Naive thymus-derived CD4-positive, alpha-beta T cell (primary cell): ENCODE measurements at regions not wholly inside any gene's neighbourhood (a gene's known extent, or its start where the extent isn't known, plus 50 kb on each side); places are given as distances from the start of the nearest gene placed in this dataset.

Source experiments
- ATAC-seq: fragments of 150-1000 bp; cut with Tn5 transposase; 2 replicates; pipeline ENCODE4 v1.10.0; 2021; ENCODE audit warnings: mild to moderate bottlenecking, moderate library complexity
- CTCF ChIA-PET: fragments of 350-600 bp; sonication (Branson Sonifier 250); formaldehyde crosslinking; loops from one replicate; lab custom pipeline; 2021; ENCODE audit warnings: antibody characterized with exemption; lab: Charles Lee
- POLR2A ChIA-PET: fragments of 350-600 bp; sonication (Branson Sonifier 250); formaldehyde crosslinking; loops from one replicate; lab custom pipeline; 2021; ENCODE audit warnings: antibody characterized with exemption, inconsistent platforms; lab: Charles Lee
- DNase-seq, 9 donors: peaks; one replicate each; pipeline versions ENCODE4 v3.0.0 to v3.0.0-alpha.2; 2020 to 2022; ENCODE audit warnings: mixed read lengths in 1 of 9
- H3K27ac ChIP-seq: one replicate; pipeline ENCODE4 v1.7.0; 2013; ENCODE audit warnings: mild to moderate bottlenecking, low read depth, low read length, moderate library complexity
- H3K27me3 ChIP-seq, 2 donors: one replicate each; pipeline ENCODE4 v1.7.0; 2013; ENCODE audit warnings: low read length in 2 of 2, mild to moderate bottlenecking in 2 of 2, moderate library complexity in 2 of 2; ENCODE audit not compliant: control insufficient read depth in 2 of 2, insufficient read depth in 2 of 2
- H3K36me3 ChIP-seq, 3 experiments: 1 replicate in 2 of 3; 2 replicates in 1 of 3; pipeline ENCODE4 v1.7.0; 2013; ENCODE audit warnings: low read length in 3 of 3, mild to moderate bottlenecking in 3 of 3, moderate library complexity in 1 of 3; ENCODE audit not compliant: insufficient read depth in 3 of 3, control insufficient read depth in 2 of 3
- H3K4me1 ChIP-seq, 2 donors: one replicate each; pipeline ENCODE4 v1.7.0; 2013; ENCODE audit warnings: low read length in 2 of 2, mild to moderate bottlenecking in 2 of 2, moderate library complexity in 1 of 2; ENCODE audit not compliant: control insufficient read depth in 2 of 2, insufficient read depth in 2 of 2
- H3K4me3 ChIP-seq: 2 replicates; pipeline ENCODE4 v1.7.0; 2013; ENCODE audit warnings: mild to moderate bottlenecking, low read length
- H3K9me3 ChIP-seq, 3 experiments: 1 replicate in 2 of 3; 2 replicates in 1 of 3; pipeline ENCODE4 v1.7.0; 2013; ENCODE audit warnings: low read length in 3 of 3; ENCODE audit not compliant: control insufficient read depth in 2 of 3
- H3K27ac Mint-ChIP-seq, 9 donors: one replicate each; pipeline ENCODE4 v1.8.0; 2020 to 2022; ENCODE audit warnings: mixed read lengths in 9 of 9, mild to moderate bottlenecking in 8 of 9, moderate library complexity in 5 of 9, inconsistent platforms in 2 of 9
- H3K27me3 Mint-ChIP-seq, 5 donors: one replicate each; pipeline ENCODE4 v1.8.0; 2021 to 2022; ENCODE audit warnings: mixed read lengths in 5 of 5, mild to moderate bottlenecking in 1 of 5
- H3K36me3 Mint-ChIP-seq, 5 donors: one replicate each; pipeline ENCODE4 v1.8.0; 2020 to 2022; ENCODE audit warnings: mixed read lengths in 5 of 5, mild to moderate bottlenecking in 3 of 5, inconsistent platforms in 1 of 5
- H3K4me1 Mint-ChIP-seq, 7 donors: one replicate each; pipeline ENCODE4 v1.8.0; 2020 to 2022; ENCODE audit warnings: mixed read lengths in 7 of 7, mild to moderate bottlenecking in 3 of 7, inconsistent platforms in 1 of 7
- H3K4me3 Mint-ChIP-seq, 10 donors: one replicate each; pipeline ENCODE4 v1.8.0; 2020 to 2022; ENCODE audit warnings: mild to moderate bottlenecking in 10 of 10, mixed read lengths in 10 of 10, moderate library complexity in 6 of 10, inconsistent platforms in 2 of 10
- H3K9me3 Mint-ChIP-seq, 11 donors: one replicate each; pipeline ENCODE4 v1.8.0; 2020 to 2022; ENCODE audit warnings: mixed read lengths in 11 of 11, mild to moderate bottlenecking in 4 of 11, inconsistent platforms in 1 of 11, moderate library complexity in 1 of 11
- intact Hi-C, 2 donors: fragments of 100-400 bp; cut with micrococcal nuclease; formaldehyde crosslinking; loops; one replicate each; pipeline ENCODE4 v1.15.1; 2023

GRCh38 chr15:79629687-79630086, 197.6 kb downstream of the MINAR1 start:
- no peaks in the 10 kb centered on the region for H3K36me3 ChIP-seq
- CTCF ChIA-PET = no interaction called here
- Mint-ChIP-seq H3K36me3 (peaks cover 0 to 6% (median 0%) of the 10 kb centered on the region in 5 donors), H3K4me3 (no peak overlapping the region), H3K27ac (no peak overlapping the region), H3K9me3 (peaks cover 0 to 16% (median 7%) of the 10 kb centered on the region in 11 donors), H3K4me1 (no peaks in the 10 kb centered on the region), H3K27me3 (peaks cover 16 to 40% (median 34%) of the 10 kb centered on the region in 5 donors)
- POLR2A ChIA-PET = interaction anchor here (0.6 kb wide), 1 partner anchor 246 kb away, joined by 3 read pairs; no protein-coding TSS in a partner anchor
- ATAC-seq (no peak), DNase-seq (no peak)
- H3K4me3 ChIP-seq = no peak overlapping the region
- H3K27ac ChIP-seq = no peak overlapping the region
- H3K4me1 ChIP-seq = no peaks in the 10 kb centered on the region
- intact Hi-C loops = no loop called here
- no peaks in the 10 kb centered on the region for H3K9me3 ChIP-seq
- H3K27me3 ChIP-seq = no peaks in the 10 kb centered on the region

- no peaks in the 10 kb centered on the region for H3K4me1 Mint-ChIP-seq
- H3K4me3 ChIP-seq = no peak overlapping the region
- H3K27me3 ChIP-seq = no peaks in the 10 kb centered on the region
- no peak overlapping the region for H3K4me3 Mint-ChIP-seq
- ChIA-PET POLR2A (no interaction called here), CTCF (no interaction called here)
- no peaks in the 10 kb centered on the region for H3K9me3 ChIP-seq
- no peak overlapping the region for H3K27ac ChIP-seq
- H3K36me3 Mint-ChIP-seq = peaks cover 0 to 6% (median 0%) of the 10 kb centered on the region in 5 donors
- H3K9me3 Mint-ChIP-seq = peaks cover 0 to 14% (median 7%) of the 10 kb centered on the region in 11 donors
- intact Hi-C loops = no loop called here
- no peak for ATAC-seq
- no peaks in the 10 kb centered on the region for H3K4me1 ChIP-seq
- no peak for DNase-seq
- H3K27ac Mint-ChIP-seq = no peak overlapping the region
- no peaks in the 10 kb centered on the region for H3K36me3 ChIP-seq
- peaks cover 7 to 43% (median 26%) of the 10 kb centered on the region in 5 donors for H3K27me3 Mint-ChIP-seq
Measured at GRCh38 chr15:79632457-79632856, 200.3 kb downstream of the MINAR1 start.

GRCh38 chr15:79635149-79635771, 203.1 kb downstream of the MINAR1 start:
- H3K9me3 ChIP-seq = no peaks in the 10 kb centered on the region
- no peak overlapping the region for H3K4me3 ChIP-seq
- DNase-seq = no peak
- ChIA-PET POLR2A (no interaction called here), CTCF (no interaction called here)
- Mint-ChIP-seq H3K4me3 (no peak overlapping the region), H3K36me3 (peaks cover 0 to 6% (median 0%) of the 10 kb centered on the region in 5 donors), H3K27ac (no peak overlapping the region), H3K27me3 (peaks cover 6 to 45% (median 24%) of the 10 kb centered on the region in 5 donors), H3K9me3 (peaks cover 0 to 13% (median 7%) of the 10 kb centered on the region in 11 donors), H3K4me1 (no peaks in the 10 kb centered on the region)
- H3K36me3 ChIP-seq = no peaks in the 10 kb centered on the region
- intact Hi-C loops = no loop called here
- H3K27me3 ChIP-seq = no peaks in the 10 kb centered on the region
- no peaks in the 10 kb centered on the region for H3K4me1 ChIP-seq
- no peak overlapping the region for H3K27ac ChIP-seq
- ATAC-seq = no peak

- Mint-ChIP-seq H3K36me3 (peaks cover 0 to 6% (median 0%) of the 10 kb centered on the region in 5 donors), H3K27me3 (peaks cover 6 to 45% (median 24%) of the 10 kb centered on the region in 5 donors), H3K4me3 (no peak overlapping the region), H3K9me3 (peaks cover 0 to 14% (median 7%) of the 10 kb centered on the region in 11 donors), H3K27ac (no peak overlapping the region), H3K4me1 (no peaks in the 10 kb centered on the region)
- no peak overlapping the region for H3K4me3 ChIP-seq
- no peak for DNase-seq
- H3K36me3 ChIP-seq = no peaks in the 10 kb centered on the region
- ATAC-seq = no peak
- H3K4me1 ChIP-seq = no peaks in the 10 kb centered on the region
- no peaks in the 10 kb centered on the region for H3K27me3 ChIP-seq
- ChIA-PET POLR2A (no interaction called here), CTCF (no interaction called here)
- no peaks in the 10 kb centered on the region for H3K9me3 ChIP-seq
- intact Hi-C loops = no loop called here
- no peak overlapping the region for H3K27ac ChIP-seq
Measured at GRCh38 chr15:79635897-79636561, 203.9 kb downstream of the MINAR1 start.

- ChIA-PET CTCF (no interaction called here), POLR2A (no interaction called here)
- Histone ChIP-seq H3K27ac (no peak overlapping the region), H3K27me3 (no peaks in the 10 kb centered on the region), H3K4me3 (no peak overlapping the region), H3K9me3 (no peaks in the 10 kb centered on the region), H3K4me1 (no peaks in the 10 kb centered on the region), H3K36me3 (no peaks in the 10 kb centered on the region)
- Mint-ChIP-seq H3K36me3 (no peaks in the 10 kb centered on the region), H3K27me3 (peaks cover 5 to 38% (median 30%) of the 10 kb centered on the region in 5 donors), H3K27ac (no peak overlapping the region), H3K4me3 (no peak overlapping the region), H3K4me1 (no peaks in the 10 kb centered on the region), H3K9me3 (peaks cover 0 to 27% (median 8%) of the 10 kb centered on the region in 11 donors)
- DNase-seq = no peak
- intact Hi-C loops = no loop called here
- ATAC-seq = no peak
Measured at GRCh38 chr15:79640206-79640605, 208.1 kb downstream of the MINAR1 start.

- POLR2A ChIA-PET = no interaction called here
- CTCF ChIA-PET = interaction anchor here (0.6 kb wide), 1 partner anchor 723 kb away, joined by 4 read pairs; no protein-coding TSS in a partner anchor
Measured at GRCh38 chr15:79641841-79642240, 209.7 kb downstream of the MINAR1 start.

More at GRCh38 chr15:79641841-79642240, 209.7 kb downstream of the MINAR1 start:
- no peaks in the 10 kb centered on the region for H3K36me3 ChIP-seq
- Mint-ChIP-seq H3K27me3 (peaks cover 8 to 33% (median 30%) of the 10 kb centered on the region in 5 donors), H3K36me3 (no peaks in the 10 kb centered on the region), H3K4me1 (no peaks in the 10 kb centered on the region), H3K9me3 (peaks cover 6 to 42% (median 15%) of the 10 kb centered on the region in 11 donors), H3K4me3 (no peak overlapping the region), H3K27ac (no peak overlapping the region)
- H3K27ac ChIP-seq = no peak overlapping the region
- intact Hi-C loops = no loop called here
- H3K27me3 ChIP-seq = no peaks in the 10 kb centered on the region
- peaks cover 0 to 5% (median 0%) of the 10 kb centered on the region in 3 experiments for H3K9me3 ChIP-seq
- no peak for ATAC-seq
- H3K4me3 ChIP-seq = no peak overlapping the region
- DNase-seq = no peak
- no peaks in the 10 kb centered on the region for H3K4me1 ChIP-seq
